ENCODE measurements at regions not wholly inside any gene's neighbourhood (a gene's known extent, or its start where the extent isn't known, plus 50 kb on each side); places are given as distances from the start of the nearest gene placed in this dataset.
"Not testable (repeated sequence)": the region's sequence is repeated elsewhere in the genome, so short reads cannot be mapped to it uniquely, and the experiment has no call there.

DNA sequence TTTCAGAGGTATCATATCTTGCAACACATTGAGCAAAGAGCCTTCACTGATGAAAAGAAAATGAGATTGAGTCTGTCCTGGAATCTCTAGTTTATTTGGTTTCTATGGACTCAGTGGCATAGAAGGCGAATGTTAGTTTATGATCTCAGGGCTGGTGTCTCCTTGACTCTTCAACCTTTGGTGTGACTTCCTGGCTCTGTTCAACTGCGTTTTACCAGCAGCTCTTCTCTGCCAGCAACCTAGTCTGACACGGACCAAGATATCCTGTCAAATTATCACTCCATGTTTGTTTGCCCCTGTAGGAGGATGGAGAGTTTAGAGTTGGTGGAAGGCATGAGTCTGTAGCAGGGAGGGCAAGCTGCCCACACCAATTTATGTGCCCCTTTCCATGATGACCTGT lies 82.9 kb upstream of the TBC1D5 start:
- DNase-seq: no peak

DNA sequence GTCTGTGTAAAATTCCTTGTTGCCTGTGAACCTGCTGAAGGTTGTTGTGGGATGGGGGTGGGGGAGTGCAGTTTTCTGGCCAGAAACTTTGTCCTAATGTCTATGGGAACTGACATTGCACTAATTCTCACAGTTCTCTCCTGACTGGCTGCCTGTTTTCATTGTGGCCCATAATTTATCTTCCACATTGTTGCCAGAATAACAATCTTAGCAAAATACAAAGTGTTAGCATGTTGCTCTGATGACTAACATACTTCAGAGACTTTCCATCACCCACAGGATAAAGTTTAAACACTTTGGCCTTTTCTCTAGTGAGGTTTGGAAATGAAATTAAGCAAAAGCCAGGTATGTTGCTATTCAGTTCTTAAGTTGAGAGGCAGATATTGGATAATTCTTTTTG lies 81.4 kb upstream of the TBC1D5 start:
- no peak for DNase-seq

DNA sequence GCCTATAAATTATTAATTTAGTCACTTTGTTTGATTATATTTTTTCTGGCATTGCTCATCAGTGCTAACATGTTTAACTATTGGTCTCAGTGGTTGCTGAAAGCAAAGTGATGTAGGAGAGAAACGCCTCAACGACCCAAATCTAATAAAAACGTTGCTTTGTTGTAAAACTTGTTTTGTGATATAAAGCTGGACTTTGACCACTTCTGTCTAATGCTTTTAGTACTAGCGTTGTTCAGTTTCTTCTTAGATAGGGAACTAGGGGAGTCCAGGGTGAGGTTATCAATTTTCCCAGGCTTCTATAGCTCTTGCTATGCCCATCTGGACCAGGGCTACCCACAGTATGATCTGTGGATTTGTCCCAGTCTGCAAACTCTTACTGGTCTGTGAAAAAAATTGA lies 80.6 kb upstream of the TBC1D5 start:
- DNase-seq: no peak

DNA sequence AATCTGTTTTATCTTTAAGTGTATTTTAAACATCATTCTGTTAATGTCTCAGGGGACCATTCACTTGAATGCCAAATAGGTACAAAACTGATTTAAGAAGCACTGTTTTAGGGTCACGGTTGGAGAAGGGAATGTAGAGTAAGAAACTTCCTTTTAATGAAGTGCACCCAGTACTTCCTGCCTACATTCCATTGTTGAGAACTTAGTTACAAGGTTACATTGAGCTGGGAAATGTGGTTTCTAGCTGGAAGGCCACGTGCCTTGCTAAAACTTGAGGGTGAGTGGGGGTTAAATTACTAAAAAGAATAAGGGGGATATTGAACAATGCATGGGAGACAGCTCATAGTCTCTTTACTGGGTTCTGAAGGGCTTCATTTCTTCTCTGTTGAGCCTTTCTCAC lies 78.3 kb upstream of the TBC1D5 start:
- no peak for DNase-seq

DNA sequence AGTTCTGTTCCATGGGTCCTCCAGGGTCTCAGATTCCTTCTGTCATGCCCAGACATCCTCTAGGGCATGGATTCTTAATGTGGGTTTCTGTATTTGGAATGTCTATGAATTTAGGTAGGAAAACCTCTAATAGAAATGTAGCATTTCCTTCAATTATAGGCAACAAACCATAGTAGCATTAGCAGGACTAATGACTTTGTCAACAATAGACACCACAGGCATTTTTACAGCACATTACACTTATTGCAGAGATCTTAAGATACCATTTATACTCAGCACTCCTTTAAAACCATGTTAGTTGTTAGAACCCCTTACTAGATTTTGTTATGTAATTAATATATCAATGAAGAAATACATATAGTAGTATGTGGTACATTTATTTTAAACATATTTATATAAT lies 77.8 kb upstream of the TBC1D5 start:
- DNase-seq: no peak

DNA sequence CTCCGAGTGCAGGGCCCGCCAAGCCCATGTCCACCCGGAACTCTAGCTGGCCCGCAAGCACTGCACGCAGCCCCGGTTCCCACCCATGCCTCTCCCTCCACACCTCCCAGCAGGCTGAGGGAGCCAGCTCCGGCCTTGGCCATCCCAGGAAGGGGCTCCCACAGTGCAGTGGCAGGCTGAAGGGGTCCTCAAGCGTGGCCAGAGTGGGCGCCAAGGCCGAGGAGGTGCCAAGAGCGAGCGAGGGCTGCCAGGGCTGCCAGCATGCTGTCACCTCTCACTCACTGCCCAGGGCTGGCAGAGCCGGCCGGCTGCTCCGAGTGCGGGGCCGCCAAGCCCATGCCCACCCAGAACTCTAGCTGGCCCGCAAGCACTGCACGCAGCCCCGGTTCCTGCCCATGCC lies 75.5 kb upstream of the TBC1D5 start:
- DNase-seq: not testable (repeated sequence)

DNA sequence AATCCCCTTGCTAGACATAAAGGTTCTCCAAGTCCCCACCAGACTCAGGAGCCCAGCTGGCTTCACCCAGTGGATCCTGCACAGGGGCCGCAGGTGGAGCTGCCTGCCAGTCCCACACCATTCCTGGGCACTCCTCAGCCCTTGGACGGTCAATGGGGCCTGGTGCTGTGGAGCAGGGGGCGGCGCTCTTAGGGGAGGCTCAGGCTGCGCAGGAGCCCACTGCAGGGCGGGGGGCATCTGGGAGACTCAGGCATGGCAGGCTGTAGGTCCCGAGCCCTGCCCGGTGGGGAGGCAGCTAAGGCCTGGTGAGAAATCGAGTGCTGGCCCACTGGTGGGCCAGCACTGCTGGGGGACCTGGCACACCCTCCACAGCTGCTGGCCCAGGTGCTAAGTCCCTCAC lies 75.1 kb upstream of the TBC1D5 start:
- DNase-seq: no peak

DNA sequence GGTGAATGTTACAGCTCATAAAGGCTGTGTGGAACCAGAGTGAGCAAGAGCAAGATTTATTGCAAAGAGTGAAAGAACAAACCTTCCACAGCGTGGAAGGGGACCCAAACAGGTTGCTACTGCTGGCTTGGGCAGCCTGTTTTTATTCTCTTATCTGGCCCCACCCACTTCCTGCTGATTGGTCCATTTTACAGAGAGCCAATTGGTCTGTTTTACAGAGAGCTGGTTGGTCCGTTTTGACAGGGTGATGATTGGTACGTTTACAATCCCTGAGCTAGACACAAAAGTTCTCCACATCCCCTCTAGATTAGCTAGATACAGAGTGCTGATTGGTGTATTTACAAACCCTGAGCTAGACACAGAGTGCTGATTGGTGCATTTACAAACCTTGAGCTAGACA lies 74.4 kb upstream of the TBC1D5 start:
- not testable (repeated sequence) for DNase-seq

DNA sequence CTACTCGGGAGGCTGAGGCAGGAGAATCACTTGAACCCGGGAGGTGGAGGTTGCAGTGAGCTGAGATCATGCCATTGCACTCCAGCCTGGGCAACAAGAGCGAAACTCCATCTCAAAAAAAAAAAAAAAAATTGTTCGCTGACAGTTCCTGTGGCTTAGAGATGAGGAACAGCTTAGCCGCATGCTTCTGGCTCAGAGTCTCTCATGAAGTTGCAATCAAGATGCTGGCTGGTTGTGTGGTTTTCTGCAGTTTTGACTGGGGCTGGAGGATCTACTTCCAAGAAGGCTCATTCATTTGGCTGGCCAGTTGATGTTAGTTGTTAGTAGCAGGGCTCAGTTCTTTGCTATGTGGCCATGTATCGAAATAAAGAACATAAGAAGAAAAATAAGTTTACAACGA lies 69.9 kb upstream of the TBC1D5 start:
- DNase-seq: not testable (repeated sequence)

DNA sequence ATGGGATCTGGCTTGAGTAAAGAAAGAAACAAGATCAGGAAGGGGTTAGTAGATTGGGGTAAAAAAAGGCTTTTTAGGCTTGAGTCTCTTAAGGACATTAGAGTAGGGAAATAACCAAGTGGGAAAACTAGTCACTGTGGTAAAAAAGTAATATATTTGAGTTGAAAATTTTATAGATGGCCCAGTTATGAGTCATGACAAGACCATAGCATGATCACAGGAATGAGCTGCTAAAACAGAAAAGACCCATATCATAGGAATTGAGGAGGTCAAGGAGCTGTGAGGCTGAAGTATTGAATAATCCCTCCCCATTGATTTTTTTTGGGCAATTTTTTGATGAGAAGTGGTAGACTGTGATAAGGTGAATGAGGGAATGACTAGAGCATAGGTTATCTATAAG lies 69.2 kb upstream of the TBC1D5 start:
- no peak for DNase-seq

DNA sequence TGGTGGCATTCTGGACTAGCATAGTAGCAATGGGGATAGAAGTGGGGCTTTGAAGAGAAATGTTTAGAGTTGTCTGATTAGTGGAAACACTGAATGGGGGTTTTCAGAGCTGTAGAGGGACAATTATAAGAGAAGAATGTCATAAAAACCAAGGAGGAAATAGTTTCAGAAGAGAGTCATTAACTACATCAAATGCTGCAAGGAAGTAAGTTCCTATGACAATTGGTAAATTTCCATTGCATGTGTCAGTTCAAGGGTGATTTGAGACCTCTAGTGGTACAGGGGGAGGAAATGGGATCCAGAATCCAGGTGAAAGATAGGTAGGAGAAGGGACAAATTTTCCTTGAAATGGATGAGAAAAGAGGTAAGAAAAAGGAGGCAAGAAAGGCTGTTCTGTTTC lies 68.3 kb upstream of the TBC1D5 start:
- no peak for DNase-seq

DNA sequence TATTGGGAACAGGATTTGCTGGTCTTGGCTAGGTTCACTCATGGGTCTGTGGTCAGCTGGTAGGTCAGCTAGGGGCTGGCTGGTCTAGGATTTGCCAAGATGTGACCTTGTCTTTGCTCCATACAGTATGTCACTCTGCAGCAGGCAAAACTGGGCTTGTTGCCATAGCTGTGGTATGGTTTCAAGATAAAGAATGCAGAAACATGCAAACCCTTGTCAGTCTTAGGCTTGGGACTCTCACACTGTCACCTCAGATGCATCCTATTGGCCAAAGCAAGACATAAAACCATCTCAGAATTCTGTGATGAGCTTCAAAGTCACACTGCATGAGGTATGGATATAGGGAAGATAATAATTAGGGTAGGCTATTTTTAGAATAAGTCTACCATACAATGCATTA lies 66.6 kb upstream of the TBC1D5 start:
- DNase-seq: no peak

DNA sequence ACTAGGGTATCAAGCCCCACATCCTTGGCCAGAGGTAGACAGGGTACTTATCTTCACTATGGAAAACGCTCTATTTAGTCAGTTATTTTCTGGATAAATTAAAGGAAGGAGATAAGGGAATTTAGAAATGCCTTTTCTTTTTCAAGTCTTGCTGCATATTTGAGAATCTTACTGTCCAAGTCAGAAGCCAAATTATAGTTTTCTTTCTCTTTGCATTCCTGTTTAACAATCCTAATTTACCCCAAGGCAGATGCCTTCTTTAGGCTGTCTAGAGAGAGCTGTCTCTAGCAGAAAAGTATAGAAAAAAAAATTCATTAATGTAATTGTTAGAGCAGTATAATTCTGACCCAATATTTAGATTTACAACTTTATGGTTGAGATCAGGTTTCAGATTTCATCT lies 64.4 kb upstream of the TBC1D5 start:
- no peak for DNase-seq

DNA sequence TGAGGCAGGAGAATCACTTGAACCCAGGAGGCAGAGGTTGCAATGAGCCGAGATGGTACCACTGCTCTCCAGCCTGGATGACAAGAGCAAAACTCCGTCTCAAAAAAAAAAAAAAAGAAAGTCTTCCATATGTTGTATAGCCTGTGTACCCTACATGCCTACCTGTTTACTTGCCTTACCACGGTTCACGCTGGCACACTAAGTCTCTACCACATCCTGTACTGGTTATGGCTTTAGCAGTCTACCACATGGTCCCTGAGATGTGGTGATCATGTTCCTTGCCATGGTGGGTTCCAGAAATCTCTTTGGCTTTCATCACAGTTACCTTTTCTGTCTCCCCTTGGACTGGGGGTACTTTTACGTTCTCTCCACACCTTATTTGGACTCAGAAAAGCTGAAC lies 63.8 kb upstream of the TBC1D5 start:
- no peak for DNase-seq

DNA sequence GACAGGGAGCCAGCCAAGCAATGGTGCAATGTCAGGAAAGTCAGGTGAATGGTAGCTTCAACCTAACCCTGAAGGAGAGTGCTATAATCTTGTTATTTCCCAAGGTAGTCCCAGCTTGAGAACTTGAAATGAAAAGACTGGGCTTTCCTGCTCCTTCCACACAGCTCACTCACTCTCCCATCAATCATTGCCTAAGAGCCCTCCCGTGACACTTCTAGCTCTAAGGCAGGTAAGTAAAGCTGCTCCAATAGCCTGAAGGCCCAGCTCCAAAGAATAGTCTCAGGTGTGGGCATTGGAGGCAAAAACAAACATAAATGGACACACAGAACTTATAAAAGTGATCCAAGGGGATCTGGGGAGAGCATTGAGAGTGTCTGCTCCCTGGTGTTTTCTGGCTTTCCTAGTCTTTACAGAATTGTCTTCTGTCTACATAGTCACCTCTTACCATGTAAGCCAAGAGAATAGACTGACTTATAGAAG lies 63.1 kb upstream of the TBC1D5 start:
- DNase-seq: no peak

DNA sequence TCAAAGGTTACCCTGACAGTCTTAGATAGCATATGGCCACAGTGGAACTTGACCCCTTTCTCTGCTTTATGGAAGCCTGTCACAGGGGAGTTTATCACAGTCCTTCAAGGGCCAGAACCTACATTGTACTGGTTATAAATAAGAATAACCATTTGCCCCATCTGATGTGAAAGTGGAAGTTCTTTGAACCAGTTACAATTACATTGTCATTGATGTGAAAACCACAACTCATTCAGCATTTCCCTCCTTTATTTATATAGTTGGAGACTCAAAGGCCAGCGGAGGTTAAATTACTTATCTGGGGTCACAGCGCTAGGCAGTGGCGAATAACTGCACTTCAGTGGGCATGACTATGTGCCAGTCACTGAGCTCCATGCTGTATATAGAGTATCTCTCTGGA lies 60.5 kb upstream of the TBC1D5 start:
- DNase-seq: no peak

DNA sequence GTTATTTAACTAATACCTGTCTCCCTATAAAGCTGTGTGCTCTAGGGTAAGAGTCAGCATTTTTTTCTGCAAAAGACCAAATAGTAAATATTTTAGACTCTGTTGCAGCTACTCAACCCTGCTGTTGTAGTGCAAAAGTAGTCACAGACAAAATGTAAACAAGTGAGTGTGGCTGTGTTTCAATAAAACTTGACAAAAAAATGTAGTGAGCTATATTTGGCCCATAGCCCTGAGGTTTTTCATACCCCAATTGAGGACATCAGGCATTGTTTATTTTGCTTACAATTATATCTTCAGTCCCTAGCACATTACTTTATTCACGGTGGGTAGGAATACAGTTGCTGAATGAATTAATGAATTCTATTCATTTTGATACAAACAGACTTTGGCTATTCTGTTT lies 58.7 kb upstream of the TBC1D5 start:
- no peak for DNase-seq

DNA sequence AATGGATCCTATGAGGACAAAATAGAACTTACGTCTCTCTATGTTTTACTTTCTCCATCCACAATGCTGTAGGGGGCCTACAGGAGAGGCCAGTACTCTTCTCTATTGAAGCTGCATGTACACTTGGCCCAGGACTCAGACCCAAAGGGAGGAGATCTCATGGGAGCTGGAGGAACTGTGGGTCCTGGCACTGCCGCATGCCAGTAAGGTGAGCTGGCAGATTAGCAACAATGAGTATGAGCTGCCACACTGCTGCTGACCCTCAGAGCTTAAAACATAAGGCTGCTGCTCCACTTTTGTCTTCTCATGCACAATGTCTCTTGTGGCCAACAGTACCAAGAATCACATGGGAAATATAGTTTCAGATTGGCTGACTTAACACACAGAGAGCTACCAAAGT lies 57.8 kb upstream of the TBC1D5 start:
- DNase-seq: no peak

DNA sequence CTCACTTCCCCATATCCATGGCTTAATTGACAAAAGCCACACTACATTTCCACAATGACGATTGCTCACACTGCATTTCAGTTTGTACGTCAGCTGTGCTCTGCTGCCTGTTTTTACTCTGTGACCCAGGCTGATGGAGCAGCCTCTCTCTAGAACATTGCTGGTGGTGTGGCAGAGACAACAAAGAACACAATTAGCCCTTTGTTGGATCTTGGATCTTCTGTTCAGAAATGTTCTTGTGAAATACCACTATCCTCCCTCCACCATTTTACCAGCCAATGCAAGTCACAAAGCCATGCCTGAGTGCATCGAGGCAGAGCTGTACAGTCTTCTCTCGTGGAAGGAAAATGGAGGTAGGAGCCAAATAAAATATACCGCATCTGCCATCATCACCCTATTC lies 56.9 kb upstream of the TBC1D5 start:
- DNase-seq: no peak

DNA sequence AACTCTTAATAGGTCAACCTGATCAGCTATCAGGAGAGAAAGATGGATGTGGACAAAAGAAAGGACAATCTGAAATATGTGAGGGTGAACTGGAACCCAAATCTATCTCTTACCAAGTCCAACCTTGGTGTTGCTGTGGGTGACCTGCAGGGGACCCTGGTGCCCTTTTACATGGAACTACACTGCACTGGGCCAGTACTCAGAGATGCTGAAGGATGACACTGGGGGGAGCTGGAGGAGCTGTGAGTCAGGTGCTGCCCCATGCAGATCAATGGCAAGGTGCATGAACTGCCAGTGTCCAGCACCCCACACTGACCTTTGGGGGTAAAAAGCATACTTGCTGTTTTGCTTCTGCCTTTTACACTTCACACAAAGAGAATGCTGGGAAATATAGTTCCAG lies 55.6 kb upstream of the TBC1D5 start:
- no peak for DNase-seq

DNA sequence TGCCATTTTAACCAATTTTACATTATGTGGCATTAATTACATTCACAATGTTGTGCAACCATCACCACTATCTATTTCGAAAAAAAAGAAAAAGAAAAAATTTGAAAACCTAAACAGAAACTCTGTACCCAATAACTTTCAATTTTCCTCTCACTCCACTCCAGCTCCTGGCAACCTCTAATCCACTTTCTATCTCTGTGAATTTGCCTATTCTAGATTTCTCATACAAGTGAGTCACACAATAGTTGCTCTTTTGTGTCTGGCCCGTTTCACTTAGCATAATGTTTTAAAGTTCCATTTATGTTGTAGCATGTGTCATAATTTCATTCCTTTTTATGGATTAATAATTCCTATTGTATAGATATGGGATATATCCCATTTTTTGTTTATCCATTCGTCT lies 53.3 kb upstream of the TBC1D5 start:
- no peak for DNase-seq

DNA sequence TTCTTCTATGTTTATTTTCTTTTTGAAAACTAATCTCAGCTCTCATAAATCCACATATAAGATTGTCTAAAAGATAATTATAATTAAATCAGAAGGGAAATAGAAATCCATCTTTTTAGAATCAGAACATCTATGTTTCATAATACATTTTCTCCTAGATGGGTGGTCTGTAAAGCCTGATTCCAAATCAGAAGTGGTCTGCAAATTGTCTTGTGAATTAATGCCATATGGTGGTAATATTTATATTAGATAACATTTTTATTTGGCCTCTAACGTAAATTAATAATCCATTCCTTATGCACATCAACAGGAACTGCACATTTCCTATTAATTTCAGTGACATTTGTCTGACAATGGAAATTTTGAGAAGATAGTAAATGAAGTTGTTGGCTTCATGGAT lies 52.8 kb upstream of the TBC1D5 start:
- no peak for DNase-seq

DNA sequence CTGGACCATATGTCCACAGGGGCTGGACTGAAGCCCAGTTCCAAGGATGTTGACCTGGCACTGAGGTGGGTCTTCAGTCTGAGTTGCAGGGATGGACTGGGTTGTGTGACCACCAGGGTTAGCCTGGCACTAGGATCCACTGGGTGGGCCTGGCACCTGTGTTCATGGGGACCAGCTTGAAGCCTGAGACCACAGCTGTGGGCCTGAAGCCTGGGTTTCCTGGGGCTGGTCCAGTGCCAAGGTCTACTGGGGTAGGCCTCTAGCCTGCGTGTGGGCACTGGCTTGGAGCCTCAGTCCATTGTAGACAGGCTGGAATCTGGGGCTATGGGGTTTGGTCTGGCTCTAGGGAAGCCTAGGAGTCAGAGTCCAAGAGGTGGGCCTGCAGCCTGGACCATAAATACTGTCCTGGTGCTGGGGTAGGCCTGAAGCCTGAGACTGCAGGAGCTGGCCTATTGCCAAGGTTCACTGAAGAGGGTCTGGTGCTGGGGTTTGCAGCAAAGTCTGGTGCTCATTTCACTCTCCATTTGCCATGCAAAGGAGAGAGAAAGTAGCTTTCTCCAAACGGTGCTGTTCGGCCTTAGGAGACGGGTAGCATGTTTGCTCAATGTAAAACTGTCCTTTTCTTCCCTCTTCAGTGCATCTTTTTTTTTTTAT lies 51.2 kb upstream of the TBC1D5 start:
- DNase-seq: no peak
